ENCODE measurements at regions not wholly inside any gene's neighbourhood (a gene's known extent, or its start where the extent isn't known, plus 50 kb on each side); places are given as distances from the start of the nearest gene placed in this dataset.
"Not testable (repeated sequence)": the region's sequence is repeated elsewhere in the genome, so short reads cannot be mapped to it uniquely, and the experiment has no call there.

DNA sequence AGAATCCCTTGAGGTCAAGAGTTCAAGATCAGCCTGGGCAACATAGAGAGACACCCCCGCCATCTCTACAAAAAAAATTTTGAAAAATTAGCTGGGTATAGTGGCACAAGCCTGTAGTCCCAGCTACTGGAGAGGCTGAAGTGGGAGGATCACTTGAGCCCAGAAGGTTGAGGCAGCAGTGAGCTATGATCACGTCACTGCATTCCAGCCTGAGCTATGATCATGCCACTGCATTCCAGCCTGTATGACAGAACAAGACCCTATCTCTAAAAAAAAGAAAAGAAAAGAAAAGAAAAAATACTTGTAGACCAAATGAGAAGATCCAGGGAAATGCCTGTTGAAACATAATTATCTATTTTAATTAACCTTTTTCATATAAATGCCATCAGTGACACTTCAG is 93.8 kb upstream of the MDM1 start:
- DNase-seq: no peak

DNA sequence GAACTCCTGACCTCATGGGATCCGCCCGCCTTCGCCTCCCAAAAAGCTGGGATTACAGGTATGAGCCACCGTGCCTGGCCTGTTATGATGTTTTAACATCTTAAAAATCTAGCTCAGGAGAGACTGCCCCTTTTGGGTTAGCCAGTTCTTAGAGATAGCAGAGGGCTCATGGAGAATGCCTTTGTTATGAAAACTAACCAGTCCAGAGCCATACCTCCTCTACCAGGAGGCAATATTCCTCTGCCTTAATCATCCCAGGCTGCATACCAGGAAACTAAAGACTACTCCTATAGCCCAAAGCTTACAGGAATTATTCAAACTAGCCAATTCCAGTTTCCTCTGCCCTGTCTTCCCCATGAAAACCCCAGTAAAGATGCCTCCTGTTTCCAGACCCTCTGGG is 96.0 kb upstream of the MDM1 start:
- DNase-seq: no peak

DNA sequence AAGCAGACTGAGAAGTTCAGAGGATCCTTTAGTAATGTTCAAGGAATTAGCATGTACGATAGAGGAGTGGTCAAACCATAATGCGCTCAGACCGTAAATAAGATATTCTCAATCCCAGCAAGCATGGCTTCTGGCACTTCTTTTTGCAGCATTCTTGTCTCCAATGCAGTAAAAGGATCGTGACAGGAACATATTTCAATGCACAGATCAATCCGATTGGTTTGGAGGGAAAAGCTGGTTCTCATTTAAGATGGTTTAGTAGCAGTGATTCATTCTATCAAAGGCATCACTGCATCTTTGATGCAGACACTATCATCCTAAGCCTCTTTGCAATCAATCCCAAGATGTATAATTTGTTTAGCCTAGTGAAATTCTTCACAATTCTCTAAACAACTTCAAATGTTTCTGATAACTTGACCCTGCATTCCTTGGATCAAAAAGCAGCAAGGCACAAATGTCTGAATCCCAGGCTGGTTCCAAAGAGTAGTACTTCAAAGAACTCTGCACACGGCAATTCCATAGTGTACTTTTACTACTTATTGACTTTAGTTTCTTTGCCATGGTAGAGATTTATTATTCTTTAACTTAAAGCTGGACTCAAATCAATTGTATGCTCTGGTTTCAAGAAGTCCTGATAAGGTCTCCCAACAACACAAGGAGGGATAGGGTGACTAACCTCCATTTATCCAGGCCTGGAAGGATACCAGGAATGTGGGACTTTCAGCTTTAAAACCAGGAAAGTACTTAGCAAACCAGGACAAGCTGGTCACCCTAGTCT is 96.8 kb upstream of the MDM1 start:
- peak in 1 of 2 donors; percentile 6 for DNase-seq

DNA sequence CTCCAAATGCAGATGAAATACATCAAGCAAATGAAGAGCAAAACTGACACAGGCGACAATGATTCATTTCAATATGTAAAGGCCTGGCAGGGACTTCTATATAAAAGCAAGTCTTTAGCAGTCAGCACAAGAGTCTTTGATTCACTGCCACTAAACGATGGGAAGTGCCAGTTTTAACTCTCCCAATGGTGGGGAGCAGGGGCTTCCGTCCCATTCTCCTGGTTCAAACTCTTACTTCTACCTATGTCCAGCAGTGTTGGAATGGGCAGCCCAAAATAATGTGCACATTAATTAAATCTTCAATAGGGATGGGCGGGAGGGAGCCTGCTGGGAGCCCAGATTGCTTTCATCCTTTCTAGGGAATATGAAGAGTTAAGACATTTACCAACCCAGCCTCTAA is 97.5 kb upstream of the MDM1 start:
- DNase-seq: no peak

DNA sequence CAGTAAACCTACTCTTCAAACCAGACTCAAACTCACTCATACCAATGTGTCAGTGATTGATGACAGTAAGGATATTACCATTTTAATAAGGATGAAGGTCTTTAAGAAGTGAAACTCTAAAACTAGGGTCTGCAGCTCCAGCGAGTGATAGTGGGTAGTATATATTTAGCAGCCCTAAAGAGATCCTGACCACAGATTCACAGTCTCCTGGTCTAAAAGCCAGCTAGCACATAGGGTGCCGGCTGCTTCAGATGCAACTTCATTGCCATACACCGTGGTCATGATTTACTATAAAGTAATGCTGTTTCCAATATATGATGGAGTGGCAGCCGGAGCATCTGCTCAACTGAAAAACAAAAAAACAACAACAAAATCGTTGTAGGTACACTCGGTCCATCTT is 99.6 kb upstream of the MDM1 start:
- DNase-seq: no peak

- DNase-seq: no peak
Measured at GRCh38 chr12:68432622-68433021, 100.5 kb upstream of the MDM1 start.

GRCh38 chr12:68434391-68435298 is 102.5 kb upstream of the MDM1 start:
- DNase-seq: no peak

DNA sequence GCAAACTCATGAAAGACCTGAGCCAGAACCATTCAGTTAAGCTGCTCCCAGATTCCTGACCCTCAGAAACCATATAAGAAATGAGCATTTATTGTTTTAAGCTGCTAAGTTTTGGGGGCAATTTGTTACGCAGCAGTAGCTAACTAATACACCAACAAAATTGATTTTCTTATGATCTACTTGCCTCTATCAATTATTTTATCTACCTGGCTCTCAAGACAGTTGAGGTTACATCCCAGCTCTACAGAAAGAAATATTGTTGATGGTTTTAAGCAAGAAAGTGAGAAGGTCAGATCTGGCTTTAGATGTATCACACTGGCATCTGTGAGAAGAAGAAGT is 103.1 kb upstream of the MDM1 start:
- DNase-seq: no peak

DNA sequence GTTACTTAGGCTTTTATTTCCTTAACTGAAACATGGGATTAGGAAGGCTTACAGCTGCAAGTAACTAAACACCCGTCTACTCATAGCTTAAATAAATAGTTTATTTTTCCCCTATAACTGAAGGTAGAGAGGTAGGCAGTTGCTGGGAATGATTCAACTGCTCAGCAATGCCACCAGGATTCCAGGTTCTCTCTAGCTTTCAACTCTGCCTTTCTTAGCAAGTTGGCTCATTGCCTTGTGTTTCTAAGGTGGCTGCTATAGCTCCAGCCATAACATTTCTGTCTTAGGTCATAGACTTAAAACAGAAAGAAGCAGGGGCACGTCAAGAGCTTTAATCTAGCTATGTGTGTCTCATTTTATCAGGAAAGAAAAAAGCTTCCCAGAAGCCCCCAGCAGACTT is 103.7 kb upstream of the MDM1 start:
- DNase-seq: no peak

DNA sequence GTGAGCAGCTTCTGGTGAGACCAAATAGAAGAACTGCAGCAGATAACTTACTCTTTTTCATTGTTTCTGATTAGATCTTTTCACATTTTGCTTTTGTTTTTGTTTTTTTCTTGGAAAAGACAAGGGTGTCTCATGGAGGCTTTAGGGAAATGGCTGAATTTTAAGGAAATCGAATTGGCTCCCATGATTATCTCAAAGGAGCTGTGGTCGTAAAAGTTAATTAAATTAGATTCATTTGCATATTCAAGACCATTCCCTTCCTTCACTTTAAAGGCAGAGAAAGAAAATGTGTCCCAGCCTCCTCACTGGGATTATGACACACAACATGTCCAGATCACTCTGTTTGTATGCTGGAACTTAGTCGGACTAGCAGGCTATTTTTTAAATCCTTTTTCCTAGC is 106.4 kb upstream of the MDM1 start:
- no peak for DNase-seq

DNA sequence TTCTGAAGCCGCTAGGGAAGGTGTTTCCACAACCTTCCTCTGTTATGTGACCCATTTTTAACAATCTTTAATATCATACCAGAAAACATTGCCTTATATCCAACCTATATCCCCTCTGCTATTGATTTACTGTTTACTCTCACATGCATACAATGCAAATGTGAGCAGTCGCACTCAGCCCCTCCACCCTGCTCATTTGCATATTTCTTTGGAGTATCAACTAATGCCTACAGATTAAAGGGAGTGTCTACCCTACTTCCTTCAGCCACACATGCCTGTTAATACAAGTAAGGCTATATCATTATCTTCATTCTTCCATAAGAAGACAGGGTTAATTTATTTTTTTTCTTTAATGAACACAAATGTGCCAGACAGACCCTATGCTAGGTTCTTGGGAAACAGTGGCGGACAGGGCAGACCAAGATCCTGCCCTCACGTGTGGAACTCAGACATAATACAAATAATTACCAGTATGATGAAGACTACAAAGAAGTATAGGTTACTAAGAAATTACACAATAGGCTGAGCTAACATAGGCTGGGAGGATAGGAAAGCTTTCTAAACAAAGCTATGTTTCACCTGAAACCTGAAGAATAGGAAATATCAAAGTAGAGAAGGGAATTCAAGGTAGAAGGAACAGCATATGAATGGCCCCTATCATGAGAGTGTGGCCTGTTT is 107.3 kb upstream of the MDM1 start:
- DNase-seq: no peak

GRCh38 chr12:68440068-68440581 is 108.0 kb upstream of the MDM1 start:
- DNase-seq: no peak

- DNase-seq: no peak
Measured at GRCh38 chr12:68441167-68441566, 109.0 kb upstream of the MDM1 start.

GRCh38 chr12:68442353-68442972 is 110.3 kb upstream of the MDM1 start:
- not testable (repeated sequence) for DNase-seq

- DNase-seq: not testable (repeated sequence)
Measured at GRCh38 chr12:68443695-68444094, 111.5 kb upstream of the MDM1 start.

GRCh38 chr12:68445824-68446223 is 113.7 kb upstream of the MDM1 start:
- no peak for DNase-seq

GRCh38 chr12:68446384-68446783 is 114.2 kb upstream of the MDM1 start:
- DNase-seq: no peak

- no peak for DNase-seq
Measured at GRCh38 chr12:68446901-68447796, 115.0 kb upstream of the MDM1 start.

DNA sequence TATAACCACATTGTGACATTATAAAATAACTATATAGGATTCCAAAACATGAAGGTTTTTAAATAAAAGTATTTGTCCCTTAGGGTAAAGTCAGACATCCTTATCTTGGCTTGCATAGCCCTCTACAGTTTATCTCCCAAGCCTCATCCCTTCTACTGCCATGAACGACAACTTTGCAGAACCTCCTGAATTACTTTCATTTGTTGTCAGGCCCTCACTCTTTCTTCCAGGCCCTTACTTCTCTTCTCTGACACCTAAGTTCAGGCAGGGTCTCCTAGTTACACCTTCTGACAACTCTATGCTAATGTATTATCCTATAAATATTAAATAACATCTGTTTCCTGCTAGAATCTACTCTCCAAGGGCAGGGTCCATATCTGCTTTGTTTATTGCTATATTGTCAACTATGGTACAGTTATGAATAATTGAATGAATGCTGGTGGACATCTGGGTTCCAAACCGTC is 115.7 kb upstream of the MDM1 start:
- no peak for DNase-seq

- no peak for DNase-seq
Measured at GRCh38 chr12:68449196-68449595, 117.0 kb upstream of the MDM1 start.

DNA sequence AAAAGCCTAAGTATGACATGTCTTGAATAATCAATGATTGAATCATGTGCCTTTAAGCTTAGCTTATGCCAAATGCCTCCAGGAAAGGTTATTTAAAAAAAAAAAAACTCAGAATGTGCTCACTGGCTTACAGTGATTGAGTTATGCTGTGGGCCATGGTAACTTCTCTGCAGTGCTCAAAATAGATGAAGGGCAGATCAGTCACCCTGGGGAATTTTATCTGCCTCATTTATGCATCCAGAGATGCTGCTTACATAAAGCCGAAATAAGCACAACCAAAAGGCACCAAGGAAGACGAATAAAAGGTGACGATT is 118.7 kb upstream of the MDM1 start:
- no peak for DNase-seq

Measured in right lung (tissue), 2 donors.